Mesothelial cell of epicardium (in vitro differentiated cells): ENCODE measurements at regions not wholly inside any gene's neighbourhood (a gene's known extent, or its start where the extent isn't known, plus 50 kb on each side); places are given as distances from the start of the nearest gene placed in this dataset.

Source experiments
- DNase-seq, 2 experiments: peaks; one replicate each; pipeline ENCODE4 v3.0.0; 2021; ENCODE audit warnings: low spot score in 2 of 2; ENCODE audit not compliant: unreplicated experiment in 2 of 2
- H3K27ac Mint-ChIP-seq: 2 replicates; pipeline ENCODE4 v1.8.0; 2021; ENCODE audit warnings: mixed read lengths
- H3K27me3 Mint-ChIP-seq: 2 replicates; pipeline ENCODE4 v1.8.0; 2021; ENCODE audit warnings: low read depth, mixed read lengths
- H3K36me3 Mint-ChIP-seq: 2 replicates; pipeline ENCODE4 v1.8.0; 2021; ENCODE audit warnings: mixed read lengths
- H3K4me1 Mint-ChIP-seq: 2 replicates; pipeline ENCODE4 v1.8.0; 2021; ENCODE audit warnings: mixed read lengths
- H3K4me3 Mint-ChIP-seq: 2 replicates; pipeline ENCODE4 v1.8.0; 2021; ENCODE audit warnings: mild to moderate bottlenecking, moderate library complexity, mixed read lengths
- H3K9me3 Mint-ChIP-seq: 2 replicates; pipeline ENCODE4 v1.8.0; 2021; ENCODE audit warnings: mixed read lengths
- CTCF ChIP-seq: fragments of 200-600 bp; sonication (generic); IDR thresholded peaks from one replicate; pipeline ENCODE4 v1.5.0; 2021; ENCODE audit warnings: antibody characterized with exemption; ENCODE audit not compliant: unreplicated experiment

DNA sequence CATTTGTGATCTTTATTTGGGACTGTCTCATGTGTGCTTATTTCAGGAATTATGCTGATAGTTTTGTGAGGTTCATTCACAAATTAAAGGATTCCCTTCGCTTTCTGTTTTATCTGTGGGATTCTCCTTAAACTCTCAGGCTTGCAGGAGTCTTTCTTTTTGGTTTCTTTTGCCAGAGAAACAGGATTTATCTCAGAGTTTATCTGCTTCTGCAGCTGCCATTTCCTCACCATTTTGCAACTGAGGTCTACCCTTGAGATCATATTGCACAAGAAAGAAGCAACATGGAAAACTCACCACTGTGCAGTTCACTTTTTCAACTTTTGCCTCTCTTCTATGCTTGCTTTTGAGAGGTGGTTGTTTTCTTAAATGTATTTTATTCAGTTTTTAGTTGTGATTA, 201.0 kb downstream of the PRL start:
- no peak for TF ChIP-seq CTCF

DNA sequence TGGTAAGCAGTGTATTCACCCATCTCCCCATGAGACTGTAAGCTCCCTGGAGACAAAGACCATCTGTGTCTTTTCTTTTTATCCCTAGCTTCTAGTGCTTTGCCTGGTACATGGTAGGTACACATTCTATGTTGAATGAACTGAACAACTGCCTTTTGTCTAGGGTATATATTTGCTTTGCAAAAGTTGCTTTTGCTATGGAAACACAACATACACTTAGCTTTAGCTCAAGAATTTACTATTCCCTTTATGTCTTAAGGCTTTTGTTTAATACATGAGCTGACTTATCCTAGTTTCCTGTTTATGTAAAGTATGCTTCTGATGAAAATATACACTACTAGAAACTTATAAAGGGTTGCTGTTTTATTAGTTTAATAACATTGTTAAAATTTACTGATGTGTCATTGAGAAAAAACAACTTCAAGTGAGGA, 198.2 kb downstream of the PRL start:
- Mint-ChIP-seq H3K36me3 (peaks cover 31% of the 10 kb centered on the region), H3K27me3 (no peaks in the 10 kb centered on the region), H3K4me3 (no peak overlapping the region), H3K4me1 (peaks cover 44% of the 10 kb centered on the region), H3K9me3 (peaks cover 9% of the 10 kb centered on the region), H3K27ac (peak overlapping the region; percentile 73)
- no peak for DNase-seq
- no peak for TF ChIP-seq CTCF

More for the DNA sequence above, 201.0 kb downstream of the PRL start:
- Mint-ChIP-seq H3K9me3 (no peaks in the 10 kb centered on the region), H3K36me3 (peaks cover 20% of the 10 kb centered on the region), H3K27ac (peak overlapping the region; percentile 17), H3K4me1 (peaks cover 47% of the 10 kb centered on the region), H3K27me3 (no peaks in the 10 kb centered on the region), H3K4me3 (no peak overlapping the region)
- DNase-seq = no peak

- no peak for DNase-seq
- Mint-ChIP-seq H3K27me3 (no peaks in the 10 kb centered on the region), H3K4me3 (no peak overlapping the region)
Observed at GRCh38 chr6:22099231-22099630, 197.6 kb downstream of the PRL start.

DNA sequence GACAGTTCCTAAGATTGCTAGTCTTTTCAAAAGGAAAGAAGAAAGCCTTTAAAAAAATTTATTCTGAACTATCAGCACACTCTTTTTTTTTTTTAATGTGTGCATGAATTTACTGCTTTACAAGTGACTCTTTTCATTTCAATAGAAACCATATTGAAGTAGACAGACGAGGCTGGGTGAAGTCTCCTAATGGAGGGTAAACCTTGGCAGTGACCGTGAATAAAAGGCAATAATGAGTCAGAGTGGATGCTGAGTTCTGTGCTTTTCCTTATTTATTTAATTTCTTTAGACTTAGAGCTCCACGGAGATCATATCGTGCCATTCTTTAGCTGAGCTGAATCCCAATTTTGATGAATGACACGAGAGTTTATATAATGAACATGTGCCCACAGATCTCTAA, 196.9 kb downstream of the PRL start:
- no peak overlapping the region for H3K4me3 Mint-ChIP-seq
- DNase-seq = no peak
- peaks cover 12% of the 10 kb centered on the region for H3K9me3 Mint-ChIP-seq
- H3K4me1 Mint-ChIP-seq = peaks cover 41% of the 10 kb centered on the region
- no peak for TF ChIP-seq CTCF
- H3K36me3 Mint-ChIP-seq = peaks cover 27% of the 10 kb centered on the region
- H3K27ac Mint-ChIP-seq = peak overlapping the region; percentile 26
- no peaks in the 10 kb centered on the region for H3K27me3 Mint-ChIP-seq

More at GRCh38 chr6:22099231-22099630, 197.6 kb downstream of the PRL start:
- no peak for TF ChIP-seq CTCF
- H3K4me1 Mint-ChIP-seq = peaks cover 41% of the 10 kb centered on the region
- peaks cover 29% of the 10 kb centered on the region for H3K36me3 Mint-ChIP-seq
- peaks cover 12% of the 10 kb centered on the region for H3K9me3 Mint-ChIP-seq
- peak overlapping the region; percentile 73 for H3K27ac Mint-ChIP-seq

DNA sequence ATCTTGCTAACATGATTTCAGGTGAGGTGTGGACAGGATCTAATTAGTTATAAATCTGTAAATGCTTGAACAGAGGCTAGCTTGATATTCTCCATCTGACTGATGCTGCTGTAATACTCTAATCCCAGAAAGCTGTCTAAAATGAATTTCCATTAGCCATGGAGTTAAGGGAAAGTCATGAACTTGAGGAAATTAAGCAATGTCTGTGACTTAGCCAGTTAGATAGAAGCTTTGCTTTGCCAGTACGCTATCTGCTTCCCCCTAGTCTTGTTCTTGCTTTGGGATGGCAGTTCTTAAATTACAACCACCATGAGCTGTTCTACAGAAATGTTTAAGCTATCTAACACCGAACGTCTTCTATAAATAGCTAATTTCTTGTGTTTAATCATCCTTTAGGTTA, 195.7 kb downstream of the PRL start:
- no peak for DNase-seq
- H3K27ac Mint-ChIP-seq = peak overlapping the region; percentile 57

More for the DNA sequence above, 195.7 kb downstream of the PRL start:
- H3K36me3 Mint-ChIP-seq = peaks cover 21% of the 10 kb centered on the region
- peaks cover 12% of the 10 kb centered on the region for H3K9me3 Mint-ChIP-seq
- no peak for TF ChIP-seq CTCF
- no peaks in the 10 kb centered on the region for H3K27me3 Mint-ChIP-seq
- H3K4me1 Mint-ChIP-seq = peaks cover 32% of the 10 kb centered on the region
- no peak overlapping the region for H3K4me3 Mint-ChIP-seq
